HG03196 (cell line): ENCODE measurements at regions not wholly inside any gene's neighbourhood (a gene's known extent, or its start where the extent isn't known, plus 50 kb on each side); places are given as distances from the start of the nearest gene placed in this dataset.

Experiments used
- ATAC-seq: cut with Tn5 transposase; IDR thresholded peaks from one replicate; pipeline ENCODE4 v1.9.1; 2021; ENCODE audit not compliant: unreplicated experiment

DNA sequence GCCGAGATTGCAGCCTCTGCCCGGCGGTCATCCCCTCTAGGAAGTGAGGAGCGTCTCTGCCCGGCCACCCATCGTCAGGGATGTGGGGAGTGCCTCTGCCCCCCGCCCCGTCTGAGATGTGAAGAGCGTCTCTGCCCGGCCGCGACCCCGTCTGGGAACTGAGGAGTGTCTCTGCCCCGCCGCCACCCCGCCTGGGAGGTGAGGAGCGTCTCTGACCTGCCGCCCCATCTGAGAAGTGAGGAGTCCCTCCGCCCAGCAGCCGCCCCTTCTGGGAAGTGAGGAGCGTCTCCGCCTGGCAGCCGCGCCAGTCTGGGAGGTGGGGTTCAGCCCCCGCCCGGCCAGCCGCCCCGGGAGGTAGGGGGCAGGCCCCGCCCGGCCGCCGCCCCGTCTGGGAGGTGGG lies 544.0 kb downstream of the CCER1 start:
- ATAC-seq, result no peak

DNA sequence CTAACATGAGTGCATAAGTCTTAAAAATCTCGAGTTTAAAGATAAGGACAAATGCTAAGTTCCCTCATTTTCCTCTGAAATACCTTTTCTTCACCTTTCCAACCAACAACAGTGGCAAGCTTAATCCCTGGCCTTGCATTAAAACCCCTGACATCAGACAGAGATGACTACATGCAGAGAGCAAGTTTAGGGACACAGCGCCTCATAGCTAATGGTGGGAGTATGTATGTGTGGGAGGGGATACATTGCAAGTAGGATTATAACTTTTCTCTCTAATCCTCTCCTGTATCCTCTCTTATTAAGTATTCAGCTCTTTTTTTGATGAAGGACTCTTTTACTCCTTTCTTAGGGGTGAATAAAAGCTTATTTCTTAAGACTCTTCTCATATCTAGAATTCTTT lies 547.1 kb downstream of the CCER1 start:
- ATAC-seq, result no peak

DNA sequence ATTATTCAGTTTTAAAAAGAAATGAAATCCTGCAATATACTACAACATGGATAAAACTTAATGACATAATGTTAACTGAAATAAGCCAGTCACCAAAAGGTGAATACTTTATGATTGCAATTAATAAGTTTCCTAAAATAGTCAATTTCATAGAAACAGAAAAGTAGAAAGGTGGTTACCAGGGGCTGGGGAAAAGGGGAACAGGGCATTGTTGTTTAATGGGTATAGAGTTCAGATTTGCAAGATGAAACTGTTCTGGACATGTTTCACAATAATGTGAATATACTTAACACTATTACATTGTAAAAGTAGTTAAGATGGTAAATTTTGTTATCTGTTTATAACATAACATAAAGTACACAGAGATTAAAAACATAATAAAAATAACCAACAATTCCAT lies 550.9 kb downstream of the CCER1 start:
- ATAC-seq, result no peak

DNA sequence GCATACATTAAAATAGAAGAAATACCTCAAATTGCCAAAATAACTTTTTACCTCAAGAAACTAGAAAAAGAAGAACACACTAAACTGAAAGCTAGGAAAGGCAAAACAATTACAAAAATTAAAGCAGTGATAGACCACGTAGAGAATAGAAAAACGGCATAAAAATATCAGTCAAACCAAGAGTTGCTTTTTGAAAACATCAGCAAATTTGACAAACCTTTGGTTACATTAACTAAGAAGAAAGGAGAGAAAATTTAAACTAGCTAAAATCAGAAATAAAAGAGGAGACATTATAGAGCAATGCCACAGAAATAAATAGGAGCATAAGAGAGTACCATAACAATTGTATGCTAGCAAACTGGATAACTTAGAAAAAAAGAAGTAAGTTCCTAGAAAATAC lies 553.8 kb downstream of the CCER1 start:
- ATAC-seq, result no peak

DNA sequence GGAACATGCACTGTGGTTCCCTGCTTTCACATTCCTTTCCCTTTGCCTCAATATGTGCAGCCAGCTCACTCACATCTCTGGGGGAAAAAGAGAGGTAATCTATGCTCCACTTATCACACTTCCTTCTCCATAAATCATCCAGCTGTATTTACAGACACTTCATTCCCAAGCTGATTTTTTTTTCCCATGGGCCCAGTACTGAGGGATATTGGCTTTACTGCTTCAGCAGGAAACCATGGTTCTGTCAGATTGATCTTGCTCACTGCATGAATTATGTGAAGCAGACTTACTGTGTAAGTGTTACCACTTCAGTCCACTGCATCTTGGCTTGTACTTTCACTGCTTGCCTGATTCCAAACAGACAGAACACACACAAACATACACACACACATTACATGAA lies 555.6 kb downstream of the CCER1 start:
- ATAC-seq, result no peak

DNA sequence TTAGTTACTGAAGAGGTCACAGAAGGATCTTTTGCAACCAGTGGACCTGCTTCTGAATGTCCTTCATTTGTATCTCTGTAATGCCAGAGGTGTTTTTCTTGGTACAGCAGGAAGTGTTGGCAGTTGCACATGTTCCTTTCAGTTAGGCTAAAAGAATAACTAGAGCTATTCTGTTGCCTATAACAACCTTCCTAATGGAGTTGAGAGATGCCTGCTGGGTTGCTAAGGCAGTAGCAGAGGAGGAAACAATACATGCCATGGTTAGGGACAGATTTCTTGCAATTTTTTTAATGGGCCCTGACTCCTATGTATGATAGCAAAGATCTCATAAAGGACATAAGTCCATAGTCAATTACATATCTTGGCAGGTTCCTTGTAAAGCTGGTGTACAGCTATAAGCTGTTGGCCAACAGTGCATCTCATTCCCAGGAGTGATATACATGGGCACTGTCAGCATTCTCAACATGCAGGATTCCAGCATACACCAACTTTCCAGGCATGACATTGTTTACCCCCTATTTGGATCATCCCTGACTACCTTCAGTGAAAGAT lies 556.6 kb downstream of the CCER1 start:
- no peak for ATAC-seq

DNA sequence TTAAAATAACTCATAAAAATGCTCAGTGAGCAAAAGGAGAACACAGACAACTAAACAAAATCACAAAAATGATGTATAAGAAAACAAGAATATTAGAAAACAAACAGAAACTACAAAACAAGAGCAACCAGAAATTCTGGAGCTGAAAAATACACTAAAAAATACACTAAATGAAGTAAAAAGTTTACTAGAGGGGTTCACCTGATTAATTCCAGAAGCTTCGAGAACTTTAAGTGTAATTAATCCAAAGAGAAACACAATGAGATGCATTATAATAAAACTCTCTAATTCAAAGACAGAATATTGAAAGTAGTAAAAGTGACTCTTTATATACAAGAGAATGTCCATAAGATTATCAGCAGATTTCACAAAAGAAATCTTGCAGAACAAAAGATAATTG lies 558.4 kb downstream of the CCER1 start:
- ATAC-seq, result no peak

DNA sequence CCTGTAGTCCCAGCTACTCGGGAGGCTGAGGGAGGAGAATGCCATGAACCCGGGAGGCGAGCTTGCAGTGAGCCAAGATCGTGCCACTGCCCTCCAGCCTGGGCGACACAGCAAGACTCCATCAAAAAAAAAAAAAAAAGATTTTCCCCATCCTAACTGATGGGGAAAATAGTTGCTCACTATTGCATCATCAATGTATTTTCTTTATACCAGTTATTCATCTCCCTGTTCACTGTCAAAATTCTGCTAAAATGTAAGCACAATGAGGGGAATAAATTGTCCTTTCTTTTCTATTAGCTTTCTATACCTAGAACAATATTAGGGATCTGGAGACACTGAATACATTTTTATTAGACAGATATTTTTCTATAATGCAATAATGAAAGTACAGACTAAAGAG lies 561.3 kb downstream of the CCER1 start:
- ATAC-seq, result no peak

DNA sequence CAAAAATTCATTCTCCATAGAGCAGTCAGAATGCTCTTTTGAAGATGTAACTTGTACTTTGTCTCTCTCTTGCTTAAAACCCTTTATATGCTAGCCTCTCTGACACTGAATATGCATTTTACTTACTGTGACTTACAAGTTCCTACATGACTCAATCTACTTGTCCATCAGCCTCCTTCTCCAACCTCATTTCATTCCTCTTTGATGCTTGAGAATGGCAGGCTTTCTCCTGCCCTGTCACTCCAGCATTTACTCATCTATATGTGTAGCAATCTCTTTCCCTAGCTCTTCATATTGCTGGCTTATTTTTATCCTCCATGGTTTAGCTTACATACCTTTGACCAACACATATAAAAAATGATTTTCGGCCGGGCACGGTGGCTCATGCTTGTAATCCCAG lies 561.9 kb downstream of the CCER1 start:
- no peak for ATAC-seq

DNA sequence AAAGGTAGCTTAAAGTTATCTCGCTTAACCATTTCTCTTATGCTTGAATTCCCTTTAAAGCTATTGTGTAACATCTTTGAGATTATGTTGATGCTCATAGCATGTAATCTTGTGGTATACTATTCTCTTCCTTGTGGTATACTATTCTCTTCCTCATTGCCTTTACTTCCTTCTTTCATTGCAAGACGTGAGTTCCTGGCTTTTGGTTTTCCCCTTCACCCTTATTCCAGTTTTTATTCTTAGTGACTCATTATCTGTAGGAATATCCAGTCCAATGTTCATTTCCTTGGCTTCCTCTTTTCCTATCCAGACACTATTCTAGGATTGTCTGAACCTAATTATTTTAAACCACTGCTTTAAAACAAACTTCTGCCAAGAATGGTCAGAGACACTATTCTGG lies 564.0 kb downstream of the CCER1 start:
- no peak for ATAC-seq

DNA sequence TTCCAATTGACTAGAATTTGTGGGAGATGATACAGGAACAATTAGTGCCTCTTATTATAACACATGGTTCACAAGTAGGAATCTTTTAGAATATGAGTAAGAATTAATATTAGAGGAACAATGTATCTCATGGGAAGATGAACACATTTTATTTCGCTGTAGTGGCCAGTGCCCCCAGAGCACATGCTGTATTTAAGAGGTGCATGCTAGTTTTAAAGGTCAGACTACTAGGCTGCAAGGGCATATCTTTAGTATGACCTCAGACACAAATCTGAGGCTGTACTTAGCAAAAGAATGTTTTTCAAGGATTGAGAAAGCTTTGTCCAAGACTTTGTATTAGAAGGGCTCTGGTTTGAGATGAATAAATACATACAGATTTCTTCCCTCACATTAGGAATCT lies 586.9 kb downstream of the CCER1 start:
- no peak for ATAC-seq

DNA sequence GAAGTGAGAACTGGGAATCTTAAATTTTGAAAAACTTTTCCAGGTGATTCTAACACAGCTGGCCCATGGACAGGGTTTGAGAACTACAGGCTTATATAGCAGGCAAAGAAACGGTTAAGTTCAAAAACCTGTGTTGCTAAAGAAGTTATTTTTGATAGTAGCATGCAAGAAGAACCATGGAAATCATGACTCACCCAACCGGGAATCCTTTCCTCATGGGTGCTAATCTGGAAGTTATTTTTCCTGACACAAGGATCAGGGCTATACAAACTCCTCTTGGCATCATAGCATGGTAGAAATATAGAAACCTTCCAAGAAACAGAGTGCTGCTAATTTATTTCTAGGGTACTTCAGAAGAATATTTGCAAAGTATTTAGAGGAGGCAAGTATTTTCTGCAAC lies 588.7 kb downstream of the CCER1 start:
- no peak for ATAC-seq

DNA sequence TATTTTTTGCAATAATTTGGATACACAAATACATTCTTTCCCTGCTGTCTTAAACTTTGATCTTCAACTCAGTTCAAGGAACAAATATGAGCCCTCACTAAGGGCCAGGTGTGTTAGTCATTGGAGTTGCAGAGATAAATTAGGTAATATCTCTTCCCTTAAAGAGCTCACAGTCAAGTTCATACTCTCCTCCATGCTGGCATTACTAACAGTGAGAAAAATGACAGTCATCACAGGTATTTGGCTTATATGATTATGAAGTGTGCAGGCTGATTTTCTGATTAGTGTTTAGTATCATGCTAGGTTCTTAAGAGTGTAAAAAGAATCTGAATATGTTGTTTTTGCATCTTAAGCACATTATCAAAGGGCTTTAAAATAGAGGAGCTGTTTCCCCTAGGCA lies 594.7 kb downstream of the CCER1 start:
- ATAC-seq, result no peak

DNA sequence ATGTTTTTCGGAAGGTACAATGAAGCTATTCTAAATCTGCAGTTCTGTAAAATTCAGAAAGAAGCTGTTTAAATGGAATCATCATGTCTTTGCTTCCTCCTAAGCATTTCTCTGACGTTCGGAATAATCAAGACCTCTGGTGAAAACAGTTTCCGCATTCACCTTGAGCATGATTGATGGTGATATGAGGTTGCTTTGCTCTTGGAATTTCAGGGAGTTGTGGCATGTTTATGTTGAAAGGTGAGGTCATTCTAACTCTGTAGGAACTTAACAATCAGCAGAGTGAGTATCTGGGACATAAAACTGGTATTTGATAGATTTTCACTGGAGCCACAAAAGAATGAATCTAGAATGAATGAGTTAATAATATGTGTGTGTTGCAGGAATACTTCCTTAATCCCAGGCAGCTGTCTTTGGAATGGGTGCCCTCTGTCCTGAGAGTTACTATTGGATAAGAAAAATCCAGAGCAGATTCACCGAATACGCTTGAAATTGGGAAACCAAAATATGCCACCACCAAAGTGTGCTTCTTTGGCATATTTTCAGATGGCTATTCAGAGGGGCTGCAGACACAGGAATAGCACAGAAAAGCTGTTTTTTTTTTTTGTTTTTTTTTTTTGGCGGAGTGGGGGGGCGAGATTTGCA lies 599.1 kb downstream of the CCER1 start:
- no peak for ATAC-seq

DNA sequence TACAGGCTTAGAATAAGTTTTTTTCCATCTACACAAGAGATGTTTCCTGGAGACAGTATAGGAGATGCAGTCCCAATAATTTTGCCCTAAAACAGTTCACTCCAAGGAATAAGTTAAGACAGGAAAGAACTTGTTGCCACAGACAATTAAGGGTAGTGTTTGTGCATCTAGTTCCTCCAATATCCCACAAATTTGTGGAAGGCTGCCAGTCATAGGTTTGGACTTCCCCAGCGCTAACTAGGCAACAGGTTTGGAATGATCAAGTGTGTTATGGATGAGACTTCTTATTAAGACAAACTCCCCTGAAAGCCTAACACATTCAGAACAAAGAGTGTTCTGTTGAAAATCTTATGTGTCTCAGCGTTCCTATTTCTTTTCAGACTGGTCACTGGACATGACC lies 611.0 kb downstream of the CCER1 start:
- no peak for ATAC-seq

DNA sequence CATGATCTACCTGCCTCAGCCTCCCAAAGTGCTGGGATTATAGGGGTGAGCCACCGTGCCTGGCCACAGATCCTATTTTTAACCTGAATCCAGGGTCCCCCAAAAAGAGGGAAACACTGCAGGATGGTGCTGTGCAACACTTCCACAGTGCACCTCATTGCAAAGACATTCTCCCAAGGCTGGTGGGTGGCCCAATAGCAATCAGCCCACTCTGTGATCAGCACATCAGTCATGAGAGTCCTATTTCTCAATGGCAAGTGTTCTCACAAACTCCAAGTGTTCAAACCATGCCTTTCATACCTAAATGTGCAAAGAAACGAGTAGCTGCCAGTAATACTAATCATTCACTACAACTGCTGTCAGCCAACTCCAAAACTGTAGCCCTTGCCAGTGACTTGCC lies 612.9 kb downstream of the CCER1 start:
- no peak for ATAC-seq

DNA sequence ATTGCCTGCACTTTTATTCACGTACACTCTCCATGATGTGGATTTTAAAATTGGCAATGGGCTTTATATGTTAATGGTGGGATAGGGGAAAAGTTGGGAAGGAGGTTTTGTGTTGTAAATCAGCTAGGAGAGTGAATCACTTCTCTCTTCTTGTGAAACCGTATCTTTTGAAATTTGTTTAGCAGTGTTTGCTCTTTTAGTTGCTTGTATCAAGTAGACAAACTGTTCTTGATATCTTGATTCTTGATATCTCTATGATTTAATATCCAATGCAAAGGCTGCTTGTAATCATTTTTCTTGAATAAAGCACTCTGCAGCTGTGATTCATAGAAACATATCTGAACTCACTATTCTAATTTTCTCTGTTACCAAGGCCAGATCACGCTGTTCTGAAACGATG lies 615.1 kb downstream of the CCER1 start:
- ATAC-seq, result no peak

DNA sequence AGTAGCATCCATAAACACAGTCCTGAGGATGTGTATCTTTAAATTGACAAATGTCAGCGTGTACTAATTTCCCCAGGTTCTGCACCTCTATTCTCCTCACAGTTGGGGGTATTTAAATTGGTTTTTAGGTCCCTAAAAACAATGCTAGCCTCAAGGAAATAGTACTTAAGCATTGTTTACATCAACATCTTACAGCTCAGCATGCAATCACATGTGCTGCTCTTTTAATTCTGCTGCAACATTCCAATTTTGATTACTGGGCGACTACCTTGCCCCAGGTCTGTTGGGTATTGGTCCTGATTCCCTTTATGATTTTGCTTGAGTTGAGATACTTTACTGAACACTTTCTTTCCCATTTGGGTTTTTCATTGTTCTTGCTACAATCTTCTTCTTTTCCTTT lies 616.6 kb downstream of the CCER1 start:
- ATAC-seq, result no peak

DNA sequence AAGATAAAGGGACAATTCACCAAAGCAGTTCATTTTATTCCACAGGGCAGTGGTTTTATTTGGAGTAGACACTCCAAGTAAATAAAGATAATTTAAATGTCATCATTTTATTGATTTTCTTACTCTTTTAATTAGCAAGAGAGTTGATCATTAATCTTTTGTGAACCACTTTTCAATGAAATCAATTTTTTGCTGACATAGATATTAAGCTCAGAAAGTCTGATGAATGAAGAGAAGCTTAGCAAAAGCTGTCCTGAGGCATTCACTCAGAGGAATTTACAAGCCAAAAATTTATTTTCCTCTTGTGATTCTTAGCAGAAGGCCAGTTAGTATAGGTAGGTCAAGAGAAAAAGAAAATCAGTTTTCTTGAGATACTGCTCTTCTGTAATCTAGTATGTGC lies 618.0 kb downstream of the CCER1 start:
- no peak for ATAC-seq

DNA sequence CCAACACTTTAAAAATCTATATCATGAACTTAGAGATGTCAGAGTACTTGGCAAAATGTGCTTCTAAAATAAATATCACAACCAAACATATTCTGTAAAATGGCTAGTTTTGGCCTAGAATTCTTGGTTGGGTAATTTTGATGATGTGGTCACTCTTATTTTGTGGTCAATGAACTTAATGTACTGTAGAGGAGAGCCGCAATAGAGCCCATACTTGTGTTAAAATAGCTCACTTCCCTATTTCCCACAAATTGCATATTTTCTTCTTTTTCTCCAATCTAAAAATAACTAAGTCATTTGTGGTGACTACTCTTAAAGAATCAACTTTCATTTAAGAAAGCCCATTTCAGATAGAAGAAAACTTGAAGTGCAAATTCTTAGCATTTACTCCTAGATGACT lies 619.4 kb downstream of the CCER1 start:
- no peak for ATAC-seq

DNA sequence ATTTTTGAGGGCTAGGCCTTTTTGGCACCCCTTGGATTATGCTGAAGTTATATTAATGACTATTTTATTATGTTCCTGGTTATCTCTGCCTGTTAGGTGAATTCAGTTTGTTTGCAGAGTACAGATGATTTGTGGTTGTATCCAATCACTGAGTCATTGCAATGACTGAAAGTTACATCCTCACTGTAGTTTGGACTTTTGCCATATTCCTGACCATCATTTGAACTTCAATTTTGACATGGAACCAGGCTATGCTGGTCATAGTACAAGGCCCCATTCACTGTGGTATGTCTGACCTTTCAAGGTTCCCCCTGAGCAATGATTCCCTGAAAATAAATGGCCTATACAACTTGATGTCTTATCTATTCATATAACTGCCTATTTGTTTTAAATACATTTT lies 621.0 kb downstream of the CCER1 start:
- ATAC-seq, result no peak

DNA sequence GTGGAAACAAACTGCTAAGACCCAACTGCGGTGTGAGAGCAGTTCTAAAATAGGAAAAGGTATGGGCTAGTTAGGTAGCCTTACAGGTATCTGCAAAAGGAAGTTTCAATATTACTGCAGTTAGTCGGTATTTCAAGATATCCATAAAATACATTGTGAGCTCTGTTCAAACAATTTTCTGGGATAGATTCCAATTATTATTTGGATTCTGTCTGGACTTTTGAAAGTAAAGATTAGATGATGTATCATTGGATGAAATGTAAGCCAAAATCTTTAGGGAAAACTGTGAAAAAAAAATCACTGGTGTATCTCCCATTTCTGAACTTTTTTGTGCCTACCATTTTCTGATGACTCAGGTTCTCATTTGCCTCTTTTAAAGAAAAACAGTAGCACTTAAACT lies 621.6 kb downstream of the CCER1 start:
- no peak for ATAC-seq

DNA sequence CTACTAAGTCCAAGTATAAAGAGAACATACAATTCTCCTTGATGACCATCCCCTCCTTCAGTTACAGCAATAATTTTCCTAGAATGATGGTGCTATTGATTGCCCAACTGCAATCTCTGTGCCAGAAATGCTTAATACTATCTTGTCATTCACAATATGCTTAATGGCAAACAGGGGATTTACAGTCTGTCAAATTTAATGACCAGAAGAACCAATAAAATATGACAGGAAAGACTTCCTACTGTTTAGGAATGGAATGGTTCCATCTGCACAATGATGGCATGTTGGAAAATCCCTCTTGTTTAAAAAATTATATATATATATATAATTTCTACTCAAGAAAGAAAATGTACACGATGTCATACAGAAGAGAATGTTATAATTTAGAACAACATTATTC lies 623.2 kb downstream of the CCER1 start:
- no peak for ATAC-seq
